ENCODE measurements at regions not wholly inside any gene's neighbourhood (a gene's known extent, or its start where the extent isn't known, plus 50 kb on each side); places are given as distances from the start of the nearest gene placed in this dataset.

- WGBS: 86% methylated on average over 2 of the region's 2 CpGs
- H3K9me3 ChIP-seq (ENCODE audit: control insufficient read depth in 4 of 4, low read length in 3 of 4): no peaks in the 10 kb centered on the region
- H3K27me3 ChIP-seq (ENCODE audit: control insufficient read depth in 4 of 4, insufficient read depth in 4 of 4, low read length in 3 of 4): peaks cover 0 to 2% (median 0%) of the 10 kb centered on the region in 4 donors
- TF ChIP-seq RXRA (IDR thresholded peaks at IDR 0.05) (no peak), RAD21 (IDR thresholded peaks at IDR 0.05) (no peak), YY1 (IDR thresholded peaks at IDR 0.05) (no peak), FOXA1 (IDR thresholded peaks at IDR 0.05) (no peak)
- no peak overlapping the region for H3K9ac ChIP-seq (ENCODE audit: low read depth in 1 of 2, low read length in 2 of 2)
- H3K4me3 ChIP-seq (ENCODE audit: low read depth in 1 of 3, low read length in 3 of 3): no peak overlapping the region
- no peak for DNase-seq (ENCODE audit: low spot score)
- H3K4me1 ChIP-seq (ENCODE audit: control insufficient read depth in 4 of 4, insufficient read depth in 4 of 4, low read length in 3 of 4): no peaks in the 10 kb centered on the region
- H3K36me3 ChIP-seq (ENCODE audit: control insufficient read depth in 4 of 4, insufficient read depth in 3 of 4, low read depth in 1 of 4, low read length in 3 of 4): no peaks in the 10 kb centered on the region
- no peak overlapping the region for H3K27ac ChIP-seq (ENCODE audit: low read depth in 1 of 2, low read length in 2 of 2)
These were observed 397.5 kb upstream of the PPP1R2C start for GRCh38 chrX:43175434-43175833.

- no peak for DNase-seq (ENCODE audit: low spot score)
- no peaks in the 10 kb centered on the region for H3K27me3 ChIP-seq (ENCODE audit: control insufficient read depth in 4 of 4, insufficient read depth in 4 of 4, low read length in 3 of 4)
- no peaks in the 10 kb centered on the region for H3K36me3 ChIP-seq (ENCODE audit: control insufficient read depth in 4 of 4, insufficient read depth in 3 of 4, low read depth in 1 of 4, low read length in 3 of 4)
- no peaks in the 10 kb centered on the region for H3K9me3 ChIP-seq (ENCODE audit: control insufficient read depth in 4 of 4, low read length in 3 of 4)
- TF ChIP-seq EGR1 (IDR thresholded peaks at IDR 0.05; ENCODE audit: low read depth in 2 of 2): no peak
- no peak for TF ChIP-seq RXRA (IDR thresholded peaks at IDR 0.05)
- TF ChIP-seq HNF4G (IDR thresholded peaks at IDR 0.05): no peak
- TF ChIP-seq TAF1 (conservative IDR thresholded peaks at IDR 0.05): no peak
- no peak for TF ChIP-seq JUND (IDR thresholded peaks at IDR 0.05)
- TF ChIP-seq HNF4A (conservative IDR thresholded peaks at IDR 0.05): no peak
- no peak for TF ChIP-seq GABPA (IDR thresholded peaks at IDR 0.05 in 1 of 2, conservative IDR thresholded peaks at IDR 0.05 in 1 of 2)
- TF ChIP-seq ZBTB33 (IDR thresholded peaks at IDR 0.05): no peak
- TF ChIP-seq CTCF (IDR thresholded peaks at IDR 0.05; ENCODE audit: low read depth, low read length, missing input control): no peak
- TF ChIP-seq SP1 (IDR thresholded peaks at IDR 0.05): no peak
- TF ChIP-seq MAX (IDR thresholded peaks at IDR 0.05): no peak
- TF ChIP-seq, protein P1, sequence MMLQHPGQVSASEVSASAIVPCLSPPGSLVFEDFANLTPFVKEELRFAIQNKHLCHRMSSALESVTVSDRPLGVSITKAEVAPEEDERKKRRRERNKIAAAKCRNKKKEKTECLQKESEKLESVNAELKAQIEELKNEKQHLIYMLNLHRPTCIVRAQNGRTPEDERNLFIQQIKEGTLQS (IDR thresholded peaks at IDR 0.05): no peak
- no peak for TF ChIP-seq YY1 (IDR thresholded peaks at IDR 0.05)
- no peak for TF ChIP-seq FOXA1 (IDR thresholded peaks at IDR 0.05)
- no peak for TF ChIP-seq FOXA2 (IDR thresholded peaks at IDR 0.05)
- TF ChIP-seq, protein P2, sequence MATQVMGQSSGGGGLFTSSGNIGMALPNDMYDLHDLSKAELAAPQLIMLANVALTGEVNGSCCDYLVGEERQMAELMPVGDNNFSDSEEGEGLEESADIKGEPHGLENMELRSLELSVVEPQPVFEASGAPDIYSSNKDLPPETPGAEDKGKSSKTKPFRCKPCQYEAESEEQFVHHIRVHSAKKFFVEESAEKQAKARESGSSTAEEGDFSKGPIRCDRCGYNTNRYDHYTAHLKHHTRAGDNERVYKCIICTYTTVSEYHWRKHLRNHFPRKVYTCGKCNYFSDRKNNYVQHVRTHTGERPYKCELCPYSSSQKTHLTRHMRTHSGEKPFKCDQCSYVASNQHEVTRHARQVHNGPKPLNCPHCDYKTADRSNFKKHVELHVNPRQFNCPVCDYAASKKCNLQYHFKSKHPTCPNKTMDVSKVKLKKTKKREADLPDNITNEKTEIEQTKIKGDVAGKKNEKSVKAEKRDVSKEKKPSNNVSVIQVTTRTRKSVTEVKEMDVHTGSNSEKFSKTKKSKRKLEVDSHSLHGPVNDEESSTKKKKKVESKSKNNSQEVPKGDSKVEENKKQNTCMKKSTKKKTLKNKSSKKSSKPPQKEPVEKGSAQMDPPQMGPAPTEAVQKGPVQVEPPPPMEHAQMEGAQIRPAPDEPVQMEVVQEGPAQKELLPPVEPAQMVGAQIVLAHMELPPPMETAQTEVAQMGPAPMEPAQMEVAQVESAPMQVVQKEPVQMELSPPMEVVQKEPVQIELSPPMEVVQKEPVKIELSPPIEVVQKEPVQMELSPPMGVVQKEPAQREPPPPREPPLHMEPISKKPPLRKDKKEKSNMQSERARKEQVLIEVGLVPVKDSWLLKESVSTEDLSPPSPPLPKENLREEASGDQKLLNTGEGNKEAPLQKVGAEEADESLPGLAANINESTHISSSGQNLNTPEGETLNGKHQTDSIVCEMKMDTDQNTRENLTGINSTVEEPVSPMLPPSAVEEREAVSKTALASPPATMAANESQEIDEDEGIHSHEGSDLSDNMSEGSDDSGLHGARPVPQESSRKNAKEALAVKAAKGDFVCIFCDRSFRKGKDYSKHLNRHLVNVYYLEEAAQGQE (IDR thresholded peaks at IDR 0.05): no peak
- no peak for TF ChIP-seq RAD21 (IDR thresholded peaks at IDR 0.05)
- no peak for TF ChIP-seq NR2F2 (IDR thresholded peaks at IDR 0.05)
- no peak overlapping the region for H3K9ac ChIP-seq (ENCODE audit: low read depth in 1 of 2, low read length in 2 of 2)
- H3K4me3 ChIP-seq (ENCODE audit: low read depth in 1 of 3, low read length in 3 of 3): no peak overlapping the region
- 93% methylated on average over 6 of the region's 6 CpGs for WGBS
- no peaks in the 10 kb centered on the region for H3K4me1 ChIP-seq (ENCODE audit: control insufficient read depth in 4 of 4, insufficient read depth in 4 of 4, low read length in 3 of 4)
- H3K27ac ChIP-seq (ENCODE audit: low read depth in 1 of 2, low read length in 2 of 2): no peak overlapping the region
These were observed 398.7 kb upstream of the PPP1R2C start for GRCh38 chrX:43176686-43177085.

Data from liver (tissue), 8 donors.